ENCODE measurements at regions not wholly inside any gene's neighbourhood (a gene's known extent, or its start where the extent isn't known, plus 50 kb on each side); places are given as distances from the start of the nearest gene placed in this dataset.

DNA sequence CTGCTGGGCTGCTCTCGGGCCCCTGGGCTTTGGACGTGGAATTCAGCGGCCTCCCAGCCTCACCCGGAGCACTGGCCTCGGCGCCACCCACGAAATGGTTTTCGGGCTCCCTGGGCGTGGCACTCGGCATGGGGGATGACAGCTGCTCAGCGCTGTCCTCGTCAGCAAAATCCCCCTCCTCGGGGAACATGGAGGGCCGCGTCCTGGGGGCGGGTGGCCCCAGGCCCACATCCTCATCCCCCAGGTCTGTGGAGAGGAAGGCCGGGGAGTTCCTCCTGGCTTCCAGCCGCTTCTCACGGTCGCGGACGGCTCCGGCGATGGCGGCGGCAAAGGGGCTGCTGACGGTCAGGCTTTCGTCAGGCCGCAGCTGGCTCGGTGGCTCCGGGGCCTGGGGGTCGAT, 88.4 kb downstream of the CTTN start:
- intact Hi-C loops (cut with micrococcal nuclease; ENCODE audit: unreplicated experiment): loop anchor here (10.0 kb wide), 1 partner anchor 168 kb away; no protein-coding TSS in a partner anchor
- Histone ChIP-seq H3K9me2 (ENCODE audit: insufficient read depth) (no peaks in the 10 kb centered on the region), H3K4me3 (no peak overlapping the region), H2AFZ (no peak overlapping the region), H3K4me1 (replicated peaks; ENCODE audit: insufficient read depth) (peaks cover 31% of the 10 kb centered on the region), H3K79me2 (ENCODE audit: low read depth) (no peaks in the 10 kb centered on the region), H3K36me3 (ENCODE audit: low read depth) (no peaks in the 10 kb centered on the region), H3K4me2 (no peak overlapping the region), H3F3A (ENCODE audit: insufficient read depth, low read depth) (peaks cover 32% of the 10 kb centered on the region), H3K27ac (no peak overlapping the region), H4K20me1 (ENCODE audit: insufficient read depth) (no peaks in the 10 kb centered on the region), H3K27me3 (ENCODE audit: insufficient read depth, low read depth) (no peaks in the 10 kb centered on the region), H3K9me3 (ENCODE audit: insufficient read depth, low read depth) (peaks cover 6% of the 10 kb centered on the region; the same call in 1 of the 2 replicates)
- ChIA-PET POLR2A (ENCODE audit: unreplicated experiment) (no interaction called here), CTCF (no interaction called here)
- DNase-seq: no peak
- TF ChIP-seq EZH2 (IDR thresholded peaks at IDR 0.05; ENCODE audit: low read depth): no peak
- TF ChIP-seq, protein P1, sequence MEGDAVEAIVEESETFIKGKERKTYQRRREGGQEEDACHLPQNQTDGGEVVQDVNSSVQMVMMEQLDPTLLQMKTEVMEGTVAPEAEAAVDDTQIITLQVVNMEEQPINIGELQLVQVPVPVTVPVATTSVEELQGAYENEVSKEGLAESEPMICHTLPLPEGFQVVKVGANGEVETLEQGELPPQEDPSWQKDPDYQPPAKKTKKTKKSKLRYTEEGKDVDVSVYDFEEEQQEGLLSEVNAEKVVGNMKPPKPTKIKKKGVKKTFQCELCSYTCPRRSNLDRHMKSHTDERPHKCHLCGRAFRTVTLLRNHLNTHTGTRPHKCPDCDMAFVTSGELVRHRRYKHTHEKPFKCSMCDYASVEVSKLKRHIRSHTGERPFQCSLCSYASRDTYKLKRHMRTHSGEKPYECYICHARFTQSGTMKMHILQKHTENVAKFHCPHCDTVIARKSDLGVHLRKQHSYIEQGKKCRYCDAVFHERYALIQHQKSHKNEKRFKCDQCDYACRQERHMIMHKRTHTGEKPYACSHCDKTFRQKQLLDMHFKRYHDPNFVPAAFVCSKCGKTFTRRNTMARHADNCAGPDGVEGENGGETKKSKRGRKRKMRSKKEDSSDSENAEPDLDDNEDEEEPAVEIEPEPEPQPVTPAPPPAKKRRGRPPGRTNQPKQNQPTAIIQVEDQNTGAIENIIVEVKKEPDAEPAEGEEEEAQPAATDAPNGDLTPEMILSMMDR (conservative IDR thresholded peaks at IDR 0.05): no peak
- BruUV-seq (replicated peaks): no TSS peak

DNA sequence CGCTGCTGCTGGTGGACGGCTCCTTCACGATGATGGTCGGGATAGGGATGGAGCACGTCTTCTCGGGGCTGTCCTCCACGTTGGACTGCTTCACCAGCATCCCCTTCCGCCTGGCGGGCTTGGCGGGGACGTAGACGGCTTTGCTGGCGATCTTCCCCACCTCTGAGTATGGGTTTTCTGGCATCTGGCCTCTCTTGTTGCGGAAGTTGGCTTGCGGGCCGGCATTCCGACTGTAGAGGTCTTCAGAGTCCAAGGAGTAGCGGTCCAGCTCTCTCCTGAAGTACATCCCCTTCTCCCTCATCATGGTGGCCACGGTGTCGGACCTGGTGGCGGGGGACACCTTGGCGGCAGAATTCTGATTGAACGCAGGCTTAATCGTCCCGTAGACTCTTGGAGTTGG, 88.8 kb downstream of the CTTN start:
- ChIA-PET POLR2A (ENCODE audit: unreplicated experiment) (no interaction called here), CTCF (no interaction called here)
- Histone ChIP-seq H3K79me2 (ENCODE audit: low read depth) (no peaks in the 10 kb centered on the region), H3K9me2 (ENCODE audit: insufficient read depth) (no peaks in the 10 kb centered on the region), H2AFZ (no peak overlapping the region), H3K36me3 (ENCODE audit: low read depth) (no peaks in the 10 kb centered on the region), H3K27me3 (ENCODE audit: insufficient read depth, low read depth) (no peaks in the 10 kb centered on the region), H3K4me3 (no peak overlapping the region), H3K4me2 (no peak overlapping the region), H3K27ac (no peak overlapping the region), H3F3A (ENCODE audit: insufficient read depth, low read depth) (peaks cover 30% of the 10 kb centered on the region), H3K9me3 (ENCODE audit: insufficient read depth, low read depth) (peaks cover 6% of the 10 kb centered on the region; the same call in 1 of the 2 replicates), H4K20me1 (ENCODE audit: insufficient read depth) (no peaks in the 10 kb centered on the region), H3K4me1 (replicated peaks; ENCODE audit: insufficient read depth) (peaks cover 27% of the 10 kb centered on the region)
- TF ChIP-seq, protein P1 (conservative IDR thresholded peaks at IDR 0.05): no peak
- TF ChIP-seq EZH2 (IDR thresholded peaks at IDR 0.05; ENCODE audit: low read depth): no peak
- no TSS peak for BruUV-seq (replicated peaks)
- DNase-seq: no peak
- intact Hi-C loops (cut with micrococcal nuclease; ENCODE audit: unreplicated experiment): loop anchor here (10.0 kb wide), 1 partner anchor 168 kb away; no protein-coding TSS in a partner anchor

DNA sequence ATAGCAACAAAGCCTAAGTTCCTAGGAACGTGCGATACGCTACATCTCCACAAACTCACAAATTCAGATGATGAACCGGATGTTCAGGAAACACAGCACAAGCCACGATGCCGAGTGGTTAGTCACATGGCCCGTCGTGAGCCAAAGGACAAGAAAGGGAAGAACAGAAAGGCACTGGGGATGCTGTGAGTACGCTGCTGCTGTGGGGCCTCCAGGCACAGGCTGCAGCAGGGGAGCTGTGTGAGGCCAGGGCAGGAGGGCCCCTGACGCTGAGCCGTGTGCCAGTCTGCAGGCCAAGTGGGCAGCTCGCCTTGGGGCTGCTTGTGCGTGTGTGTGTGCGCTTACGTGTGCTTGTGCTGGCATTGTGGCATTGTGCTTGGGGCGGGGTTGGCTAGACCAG, 89.4 kb downstream of the CTTN start:
- Histone ChIP-seq H3K9me2 (ENCODE audit: insufficient read depth) (no peaks in the 10 kb centered on the region), H3K27me3 (ENCODE audit: insufficient read depth, low read depth) (no peaks in the 10 kb centered on the region), H3K4me2 (no peak overlapping the region), H3K36me3 (ENCODE audit: low read depth) (no peaks in the 10 kb centered on the region), H4K20me1 (ENCODE audit: insufficient read depth) (no peaks in the 10 kb centered on the region), H3K27ac (no peak overlapping the region), H3F3A (ENCODE audit: insufficient read depth, low read depth) (peaks cover 25% of the 10 kb centered on the region), H3K4me3 (no peak overlapping the region), H3K79me2 (ENCODE audit: low read depth) (no peaks in the 10 kb centered on the region), H3K9me3 (ENCODE audit: insufficient read depth, low read depth) (peaks cover 6% of the 10 kb centered on the region; the same call in 1 of the 2 replicates), H3K4me1 (replicated peaks; ENCODE audit: insufficient read depth) (peaks cover 22% of the 10 kb centered on the region), H2AFZ (no peak overlapping the region)
- CTCF ChIA-PET: no interaction called here
- no peak for DNase-seq
- no TSS peak for BruUV-seq (replicated peaks)
- POLR2A ChIA-PET (ENCODE audit: unreplicated experiment): no interaction called here
- TF ChIP-seq, protein P1 (conservative IDR thresholded peaks at IDR 0.05): no peak
- TF ChIP-seq EZH2 (IDR thresholded peaks at IDR 0.05; ENCODE audit: low read depth): no peak
- intact Hi-C loops (cut with micrococcal nuclease; ENCODE audit: unreplicated experiment): loop anchor here (10.0 kb wide), 1 partner anchor 167 kb away; no protein-coding TSS in a partner anchor
